ENCODE measurements at regions not wholly inside any gene's neighbourhood (a gene's known extent, or its start where the extent isn't known, plus 50 kb on each side); places are given as distances from the start of the nearest gene placed in this dataset.

DNA sequence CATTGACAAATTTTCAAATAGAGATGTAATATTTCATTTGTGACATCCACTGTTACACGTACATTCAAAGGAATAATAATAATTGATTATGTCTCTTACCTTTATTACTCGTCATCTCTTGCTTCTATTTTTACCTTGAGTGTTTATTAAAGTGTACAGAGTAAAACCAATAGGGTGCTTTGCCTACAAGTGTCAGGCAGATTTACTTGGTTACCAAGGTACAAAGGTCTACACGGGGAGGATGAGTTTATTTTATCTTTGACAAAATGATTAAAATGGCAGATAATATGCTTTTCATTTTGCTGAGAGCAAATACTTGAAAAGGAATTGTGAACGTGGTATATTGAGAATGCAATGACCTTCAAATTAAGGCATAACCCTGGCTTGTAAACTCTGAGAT is 137.8 kb upstream of the SOX5 start:
- Histone ChIP-seq H2AFZ (ENCODE audit: insufficient read depth, low read depth, low read length, poor library complexity, severe bottlenecking) (no peak overlapping the region), H3K9me3 (ENCODE audit: control extremely low read depth in 1 of 3, control insufficient read depth in 2 of 3, insufficient read depth in 1 of 3, low read length in 2 of 3) (no peaks in the 10 kb centered on the region), H3K9ac (ENCODE audit: low read length) (no peak overlapping the region), H3K4me2 (replicated peaks; ENCODE audit: low read depth, low read length, poor library complexity, severe bottlenecking) (no peak overlapping the region), H3K27me3 (replicated peaks in 1 of 4; ENCODE audit: control extremely low read depth in 1 of 4, control insufficient read depth in 3 of 4, insufficient read depth in 4 of 4, low read length in 3 of 4) (no peaks in the 10 kb centered on the region), H3K36me3 (replicated peaks in 1 of 2; ENCODE audit: control extremely low read depth in 1 of 2, control insufficient read depth in 1 of 2, extremely low read depth in 1 of 2, insufficient read depth in 2 of 2, low read length in 1 of 2) (no peaks in the 10 kb centered on the region), H3K79me2 (ENCODE audit: control insufficient read depth, insufficient read depth, low read length) (no peaks in the 10 kb centered on the region), H4K20me1 (ENCODE audit: control insufficient read depth, insufficient read depth, low read length, poor library complexity, severe bottlenecking) (no peaks in the 10 kb centered on the region), H3K4me1 (ENCODE audit: control insufficient read depth in 2 of 2, insufficient read depth in 2 of 2, low read length in 2 of 2) (peaks cover 0 to 5% of the 10 kb centered on the region in 2 donors), H3K27ac (ENCODE audit: low read length in 2 of 2) (no peak overlapping the region), H3K4me3 (ENCODE audit: control extremely low read depth in 1 of 5, extremely low read depth in 1 of 5, insufficient read depth in 1 of 5, low read depth in 2 of 5, low read length in 4 of 5) (no peak overlapping the region)
- Mint-ChIP-seq H3K4me1 (peaks cover 7% of the 10 kb centered on the region), H3K27me3 (no peaks in the 10 kb centered on the region), H3K9me3 (ENCODE audit: insufficient read depth) (no peaks in the 10 kb centered on the region), H3K4me3 (no peak overlapping the region), H3K27ac (no peak overlapping the region)
- ChIA-PET POLR2A (no interaction called here), CTCF (no interaction called here)
- WGBS (ENCODE audit: insufficient coverage), result 60% methylated on average over 1 of the region's 4 CpGs
- DNase-seq (no peak), ATAC-seq (ENCODE audit: low read depth) (no peak)
- TF ChIP-seq EZH2 (IDR thresholded peaks at IDR 0.05; ENCODE audit: borderline replicate concordance, insufficient read depth, low read depth, low read length, poor library complexity, severe bottlenecking), result no peak
- TF ChIP-seq, protein P1, sequence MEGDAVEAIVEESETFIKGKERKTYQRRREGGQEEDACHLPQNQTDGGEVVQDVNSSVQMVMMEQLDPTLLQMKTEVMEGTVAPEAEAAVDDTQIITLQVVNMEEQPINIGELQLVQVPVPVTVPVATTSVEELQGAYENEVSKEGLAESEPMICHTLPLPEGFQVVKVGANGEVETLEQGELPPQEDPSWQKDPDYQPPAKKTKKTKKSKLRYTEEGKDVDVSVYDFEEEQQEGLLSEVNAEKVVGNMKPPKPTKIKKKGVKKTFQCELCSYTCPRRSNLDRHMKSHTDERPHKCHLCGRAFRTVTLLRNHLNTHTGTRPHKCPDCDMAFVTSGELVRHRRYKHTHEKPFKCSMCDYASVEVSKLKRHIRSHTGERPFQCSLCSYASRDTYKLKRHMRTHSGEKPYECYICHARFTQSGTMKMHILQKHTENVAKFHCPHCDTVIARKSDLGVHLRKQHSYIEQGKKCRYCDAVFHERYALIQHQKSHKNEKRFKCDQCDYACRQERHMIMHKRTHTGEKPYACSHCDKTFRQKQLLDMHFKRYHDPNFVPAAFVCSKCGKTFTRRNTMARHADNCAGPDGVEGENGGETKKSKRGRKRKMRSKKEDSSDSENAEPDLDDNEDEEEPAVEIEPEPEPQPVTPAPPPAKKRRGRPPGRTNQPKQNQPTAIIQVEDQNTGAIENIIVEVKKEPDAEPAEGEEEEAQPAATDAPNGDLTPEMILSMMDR (IDR thresholded peaks at IDR 0.05), result no peak
- intact Hi-C loops (cut with micrococcal nuclease), result no loop called here

DNA sequence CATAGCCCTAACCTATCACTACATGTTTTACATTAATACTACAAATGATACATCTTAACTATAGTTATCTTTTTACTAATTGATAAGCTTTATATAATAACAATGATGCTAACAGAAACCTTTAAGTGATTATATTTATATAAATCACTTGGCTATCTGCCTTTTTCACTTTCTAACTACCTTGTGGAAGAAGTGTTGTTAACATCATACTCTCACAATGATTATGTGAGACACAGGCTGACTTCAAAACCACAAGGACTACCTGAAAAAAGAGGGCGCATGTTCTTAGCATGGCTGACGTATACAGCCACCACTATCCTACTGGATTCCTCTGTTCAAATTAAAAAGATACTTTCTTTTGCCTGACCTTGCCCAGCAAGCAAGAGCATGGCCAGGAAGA is 135.3 kb upstream of the SOX5 start:
- Mint-ChIP-seq H3K4me3 (no peak overlapping the region), H3K27ac (no peak overlapping the region), H3K27me3 (no peaks in the 10 kb centered on the region), H3K9me3 (ENCODE audit: insufficient read depth) (no peaks in the 10 kb centered on the region), H3K4me1 (peaks cover 7% of the 10 kb centered on the region)
- H4K20me1 ChIP-seq (ENCODE audit: control insufficient read depth, insufficient read depth, low read length, poor library complexity, severe bottlenecking), result no peaks in the 10 kb centered on the region
- CTCF ChIA-PET, result no interaction called here
- H2AFZ ChIP-seq (ENCODE audit: insufficient read depth, low read depth, low read length, poor library complexity, severe bottlenecking), result no peak overlapping the region
- ATAC-seq (ENCODE audit: low read depth) (no peak), DNase-seq (no peak)
- no peak overlapping the region for H3K4me2 ChIP-seq (replicated peaks; ENCODE audit: low read depth, low read length, poor library complexity, severe bottlenecking)
- POLR2A ChIA-PET, result no interaction called here
- no peaks in the 10 kb centered on the region for H3K79me2 ChIP-seq (ENCODE audit: control insufficient read depth, insufficient read depth, low read length)
- H3K36me3 ChIP-seq (replicated peaks in 1 of 2; ENCODE audit: control extremely low read depth in 1 of 2, control insufficient read depth in 1 of 2, extremely low read depth in 1 of 2, insufficient read depth in 2 of 2, low read length in 1 of 2), result no peaks in the 10 kb centered on the region
- H3K27me3 ChIP-seq (replicated peaks in 1 of 4; ENCODE audit: control extremely low read depth in 1 of 4, control insufficient read depth in 3 of 4, insufficient read depth in 4 of 4, low read length in 3 of 4), result no peaks in the 10 kb centered on the region
- TF ChIP-seq EZH2 (IDR thresholded peaks at IDR 0.05; ENCODE audit: borderline replicate concordance, insufficient read depth, low read depth, low read length, poor library complexity, severe bottlenecking), result no peak
- TF ChIP-seq, protein P1 (IDR thresholded peaks at IDR 0.05), result no peak
- H3K9me3 ChIP-seq (ENCODE audit: control extremely low read depth in 1 of 3, control insufficient read depth in 2 of 3, insufficient read depth in 1 of 3, low read length in 2 of 3), result no peaks in the 10 kb centered on the region
- H3K4me3 ChIP-seq (ENCODE audit: control extremely low read depth in 1 of 5, extremely low read depth in 1 of 5, insufficient read depth in 1 of 5, low read depth in 2 of 5, low read length in 4 of 5), result no peak overlapping the region
- no peak overlapping the region for H3K9ac ChIP-seq (ENCODE audit: low read length)
- peaks cover 0 to 5% of the 10 kb centered on the region in 2 donors for H3K4me1 ChIP-seq (ENCODE audit: control insufficient read depth in 2 of 2, insufficient read depth in 2 of 2, low read length in 2 of 2)
- intact Hi-C loops (cut with micrococcal nuclease), result no loop called here
- no peak overlapping the region for H3K27ac ChIP-seq (ENCODE audit: low read length in 2 of 2)
- WGBS (ENCODE audit: insufficient coverage), result 100% methylated on average over 2 of the region's 2 CpGs
